GM10248 (cell line): ENCODE measurements at regions not wholly inside any gene's neighbourhood (a gene's known extent, or its start where the extent isn't known, plus 50 kb on each side); places are given as distances from the start of the nearest gene placed in this dataset.

Experiments
- CTCF ChIA-PET: fragments of 300-600 bp; sonication (Branson Sonifier 250); formaldehyde crosslinking; extraction: SDS; loops from one replicate; lab custom pipeline; 2021; ENCODE audit warnings: antibody characterized with exemption; lab: Yijun Ruan, JAX
- POLR2A ChIA-PET: fragments of 350-650 bp; sonication (Branson Sonifier 250); formaldehyde crosslinking; extraction: SDS; loops from one replicate; lab custom pipeline; 2020; ENCODE audit warnings: antibody characterized with exemption; lab: Yijun Ruan, JAX
- DNase-seq: peaks from one replicate; pipeline ENCODE4 v3.0.0; 2012; ENCODE audit errors: extremely low spot score
- TF ChIP-seq, protein P1 (sequence below): IDR thresholded peaks from 2 replicates; pipeline ENCODE4 v1.5.1; 2012; ENCODE audit warnings: mild to moderate bottlenecking, low read depth; ENCODE audit errors: extremely low read depth, missing control alignments, control extremely low read depth

DNA sequence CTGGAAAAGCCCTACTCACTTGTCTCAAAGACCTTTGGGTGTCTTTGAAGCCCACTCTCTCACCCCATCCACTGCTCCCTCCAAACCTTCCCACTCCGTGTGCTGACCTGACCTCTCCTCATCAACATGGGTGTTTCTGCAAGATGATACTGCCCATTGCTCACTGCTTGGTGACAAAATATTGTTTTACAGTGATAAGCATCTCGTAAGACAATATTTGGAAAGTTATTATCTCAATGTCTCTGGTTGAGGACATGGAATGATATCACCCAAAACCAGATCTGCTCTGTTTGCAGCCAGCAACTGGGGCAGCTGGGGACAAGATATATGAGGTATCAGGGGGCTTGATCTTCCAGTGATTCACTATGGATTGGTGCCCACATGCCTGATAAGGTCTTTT, 195.8 kb downstream of the SALL1 start:
- TF ChIP-seq, protein P1, sequence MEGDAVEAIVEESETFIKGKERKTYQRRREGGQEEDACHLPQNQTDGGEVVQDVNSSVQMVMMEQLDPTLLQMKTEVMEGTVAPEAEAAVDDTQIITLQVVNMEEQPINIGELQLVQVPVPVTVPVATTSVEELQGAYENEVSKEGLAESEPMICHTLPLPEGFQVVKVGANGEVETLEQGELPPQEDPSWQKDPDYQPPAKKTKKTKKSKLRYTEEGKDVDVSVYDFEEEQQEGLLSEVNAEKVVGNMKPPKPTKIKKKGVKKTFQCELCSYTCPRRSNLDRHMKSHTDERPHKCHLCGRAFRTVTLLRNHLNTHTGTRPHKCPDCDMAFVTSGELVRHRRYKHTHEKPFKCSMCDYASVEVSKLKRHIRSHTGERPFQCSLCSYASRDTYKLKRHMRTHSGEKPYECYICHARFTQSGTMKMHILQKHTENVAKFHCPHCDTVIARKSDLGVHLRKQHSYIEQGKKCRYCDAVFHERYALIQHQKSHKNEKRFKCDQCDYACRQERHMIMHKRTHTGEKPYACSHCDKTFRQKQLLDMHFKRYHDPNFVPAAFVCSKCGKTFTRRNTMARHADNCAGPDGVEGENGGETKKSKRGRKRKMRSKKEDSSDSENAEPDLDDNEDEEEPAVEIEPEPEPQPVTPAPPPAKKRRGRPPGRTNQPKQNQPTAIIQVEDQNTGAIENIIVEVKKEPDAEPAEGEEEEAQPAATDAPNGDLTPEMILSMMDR: no peak
- ChIA-PET POLR2A (no interaction called here), CTCF (interaction anchor here (0.8 to 1.5 kb wide), 2 partner anchors 10 to 15 kb away, joined by 3 read pairs; no protein-coding TSS in a partner anchor)
- no peak for DNase-seq

DNA sequence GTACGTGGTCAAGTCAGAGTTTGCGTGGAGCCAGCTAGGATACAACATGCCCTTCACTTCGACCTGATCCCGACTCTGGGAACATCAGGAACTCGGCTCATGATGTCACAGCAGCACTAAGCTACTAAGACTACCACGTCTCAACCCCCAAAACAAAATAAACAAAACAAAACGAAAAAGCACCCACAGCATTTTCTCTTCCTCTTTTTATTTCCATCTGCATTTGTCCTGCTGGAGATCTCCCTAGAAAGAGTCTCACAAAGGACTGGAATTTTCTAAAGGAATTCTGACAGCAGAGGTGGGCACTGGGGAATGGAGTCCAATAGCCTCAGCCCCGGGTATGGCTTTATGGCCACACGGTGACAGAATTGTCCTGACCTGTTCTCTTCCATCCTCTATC, 196.6 kb downstream of the SALL1 start:
- ChIA-PET CTCF (interaction anchor here (1.2 to 1.5 kb wide), 2 partner anchors 11 to 14 kb away, joined by 3 read pairs; no protein-coding TSS in a partner anchor), POLR2A (no interaction called here)
- DNase-seq: no peak
- TF ChIP-seq, protein P1: no peak

DNA sequence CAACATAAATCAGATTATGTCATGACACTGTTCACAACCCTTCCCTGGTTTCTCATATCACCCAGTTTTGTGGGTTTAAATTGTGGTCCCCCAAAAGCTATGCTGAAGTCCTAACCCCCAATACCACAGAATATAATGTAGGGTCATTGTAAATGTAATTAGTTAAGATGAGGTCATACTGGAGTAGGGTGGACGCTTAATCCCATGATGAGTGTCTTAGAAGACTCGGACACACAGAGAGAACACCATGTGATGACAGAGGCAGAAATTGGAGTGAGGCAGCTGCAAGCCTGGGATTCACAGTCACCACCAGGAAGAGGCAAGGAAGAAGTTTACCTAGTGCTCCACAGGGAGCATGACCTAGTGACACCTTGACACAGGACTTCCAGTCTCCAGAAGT, 197.8 kb downstream of the SALL1 start:
- TF ChIP-seq, protein P1: no peak
- ChIA-PET CTCF (no interaction called here), POLR2A (no interaction called here)
- DNase-seq: no peak

DNA sequence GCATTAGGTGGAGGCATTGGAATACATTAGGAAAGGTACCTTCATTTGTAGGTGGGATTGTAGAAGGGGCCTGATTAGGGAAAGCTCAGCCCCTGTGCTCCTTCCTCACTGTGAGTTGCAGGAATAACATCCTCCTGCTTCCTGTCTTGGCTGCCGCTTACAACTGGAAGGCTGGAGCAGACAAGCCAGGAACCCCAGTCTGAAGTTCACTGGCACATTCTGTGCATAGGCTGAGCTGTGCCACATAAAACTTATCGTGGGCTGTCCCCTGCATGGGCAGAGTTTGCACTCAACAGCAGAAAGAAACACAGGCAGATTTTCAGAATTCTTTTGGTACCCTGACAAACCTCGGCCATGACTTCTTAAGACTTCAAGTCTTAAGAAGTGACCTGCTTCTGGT, 200.1 kb downstream of the SALL1 start:
- ChIA-PET CTCF (no interaction called here), POLR2A (no interaction called here)
- no peak for DNase-seq
- TF ChIP-seq, protein P1: no peak

DNA sequence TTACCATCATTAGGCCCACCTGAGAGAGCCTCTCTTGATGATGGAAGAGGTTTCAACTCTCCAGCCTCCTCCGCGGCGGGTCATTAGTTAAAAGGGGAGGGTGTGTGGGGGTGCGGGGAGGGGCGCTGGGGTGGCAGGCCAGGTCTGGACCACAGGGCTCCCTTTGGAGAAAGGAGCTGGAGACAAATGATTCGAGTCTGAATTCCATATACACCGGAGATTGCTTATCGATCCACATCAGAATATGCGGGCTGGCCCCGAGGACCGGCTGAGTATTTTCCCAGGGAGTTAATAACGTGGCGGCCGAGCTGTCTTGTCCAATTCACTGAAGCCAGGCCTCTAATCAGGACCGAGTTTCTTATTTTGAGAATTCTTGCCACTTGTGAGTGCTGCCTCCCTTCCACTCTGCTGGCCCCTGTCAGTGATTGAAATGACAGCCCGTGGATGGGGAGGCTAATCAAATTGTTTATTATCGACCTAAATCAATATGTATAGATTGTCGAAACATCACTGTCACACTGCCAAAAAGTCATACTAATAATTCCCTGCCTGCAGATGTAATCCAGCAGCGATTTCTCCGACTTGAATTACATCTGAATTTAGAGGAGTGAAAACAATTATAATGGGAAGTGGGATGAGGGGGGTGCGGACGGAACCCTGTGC, 202.7 kb downstream of the SALL1 start:
- no peak for DNase-seq
- CTCF ChIA-PET: no interaction called here
- POLR2A ChIA-PET: no interaction called here
- TF ChIP-seq, protein P1: no peak

DNA sequence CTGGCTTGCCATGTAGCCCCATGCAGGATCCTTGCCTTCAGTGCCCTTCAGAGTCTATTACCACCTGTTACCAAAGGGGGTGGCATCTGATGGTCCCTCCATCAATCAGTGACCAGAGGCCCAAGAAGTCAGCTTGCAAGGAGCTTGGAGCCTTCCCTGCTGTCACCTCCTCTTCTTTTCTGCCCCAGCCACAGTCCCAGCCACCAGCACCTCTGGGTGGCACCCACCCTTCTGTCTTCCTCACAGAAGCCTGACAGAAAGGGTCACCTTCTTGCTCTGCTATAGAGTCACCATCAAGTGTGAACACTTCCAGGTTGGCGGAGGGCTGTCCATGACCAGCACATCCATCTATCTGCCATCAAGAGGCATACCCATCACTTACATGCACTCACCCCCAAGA, 203.2 kb downstream of the SALL1 start:
- POLR2A ChIA-PET: no interaction called here
- no peak for DNase-seq
- CTCF ChIA-PET: no interaction called here
- TF ChIP-seq, protein P1: no peak
